GM21825 (cell line): ENCODE measurements at regions not wholly inside any gene's neighbourhood (a gene's known extent, or its start where the extent isn't known, plus 50 kb on each side); places are given as distances from the start of the nearest gene placed in this dataset.

ENCODE experiments used
- ATAC-seq: cut with Tn5 transposase; IDR thresholded peaks from one replicate; pipeline ENCODE4 v1.9.1; 2021; ENCODE audit warnings: mild to moderate bottlenecking, moderate library complexity; ENCODE audit not compliant: unreplicated experiment

GRCh38 chr21:35672313-35672712, 388.0 kb downstream of the SETD4 start:
- no peak for ATAC-seq

DNA sequence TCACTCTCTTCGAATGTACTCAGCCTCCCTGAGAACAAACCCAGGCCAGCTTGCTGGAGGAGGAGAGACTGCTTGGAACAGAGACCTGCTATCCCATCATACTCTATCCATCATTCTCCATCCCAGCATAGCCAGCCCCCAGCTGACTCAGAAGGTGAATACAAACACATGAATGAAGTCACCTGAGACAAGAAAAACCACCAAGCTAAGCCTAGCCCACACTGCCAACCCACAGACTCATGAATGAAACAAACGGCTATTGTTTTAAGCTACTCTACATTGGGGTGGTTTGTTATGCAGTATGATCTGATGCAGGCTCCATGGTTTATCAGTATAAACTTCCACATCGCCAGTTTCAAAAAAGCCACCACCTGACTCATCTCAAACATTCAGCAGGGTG, 395.6 kb downstream of the SETD4 start:
- no peak for ATAC-seq

- ATAC-seq: no peak
Observed at GRCh38 chr21:35663856-35664606, 396.3 kb downstream of the SETD4 start.

- ATAC-seq: no peak
Observed at GRCh38 chr21:35658242-35658641, 402.1 kb downstream of the SETD4 start.

DNA sequence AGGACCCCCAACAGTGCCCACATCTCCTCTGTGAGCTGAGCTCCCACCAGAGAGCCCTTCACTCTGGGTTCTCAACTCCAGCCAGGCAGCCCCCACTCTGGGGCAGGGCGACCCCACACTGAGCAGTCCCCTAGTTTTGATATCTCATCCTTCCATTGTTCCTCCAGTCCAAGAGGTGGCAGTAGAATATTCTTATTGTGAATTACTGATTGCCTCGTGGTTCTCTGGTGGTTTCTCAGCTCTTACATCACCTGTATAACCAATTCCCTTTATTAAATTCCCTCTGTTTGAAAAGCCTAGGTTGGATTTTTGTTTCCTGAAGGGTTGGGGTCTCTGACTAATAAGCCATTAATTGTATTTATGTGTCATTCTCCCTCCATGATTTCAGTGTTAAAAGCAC, 407.5 kb downstream of the SETD4 start:
- ATAC-seq: no peak

- ATAC-seq: no peak
Observed at GRCh38 chr21:35652196-35652595, 408.1 kb downstream of the SETD4 start.

GRCh38 chr21:35651196-35651595, 409.1 kb downstream of the SETD4 start:
- no peak for ATAC-seq

DNA sequence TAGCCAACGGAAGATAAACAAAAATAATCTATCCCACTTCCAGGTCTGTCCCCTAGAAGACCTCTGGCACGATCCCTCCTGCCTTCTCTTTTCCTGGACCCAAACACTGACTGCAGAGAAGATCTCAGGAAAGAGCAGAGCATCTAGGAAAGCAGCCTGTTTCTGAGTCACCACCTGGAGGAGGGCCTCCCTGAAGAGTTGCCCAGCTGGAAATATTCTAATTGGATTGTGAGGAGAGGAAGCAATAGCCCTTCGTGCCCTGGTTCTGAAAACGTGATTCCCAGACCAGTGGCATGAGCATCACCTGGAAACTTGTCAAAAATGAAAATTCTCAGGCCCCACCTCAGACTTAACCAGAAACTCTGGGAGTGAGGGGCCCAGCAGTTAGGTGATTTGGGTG, 411.1 kb downstream of the SETD4 start:
- no peak for ATAC-seq

- no peak for ATAC-seq
Observed at GRCh38 chr21:35648512-35648911, 411.8 kb downstream of the SETD4 start.

DNA sequence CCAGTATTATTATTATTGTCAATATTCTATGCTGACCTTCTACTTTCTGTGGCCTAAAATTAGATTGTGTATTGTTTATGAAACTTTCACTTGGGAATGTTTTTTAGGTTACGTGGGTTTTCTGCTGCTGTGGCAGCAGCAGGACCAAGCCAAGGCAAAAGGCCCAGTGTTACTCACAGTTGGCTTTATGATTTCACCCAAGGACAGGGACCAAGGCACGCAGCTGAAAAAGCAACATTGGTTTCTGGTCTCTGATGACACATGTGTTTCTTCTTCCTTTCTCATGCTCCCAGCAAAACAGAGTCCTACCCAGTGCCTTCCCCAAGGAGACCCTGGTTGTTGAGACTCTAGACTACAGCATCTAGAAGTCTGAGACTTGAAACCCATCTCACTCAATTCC, 413.7 kb downstream of the SETD4 start:
- no peak for ATAC-seq

- ATAC-seq: no peak
Observed at GRCh38 chr21:35645991-35646390, 414.3 kb downstream of the SETD4 start.

- ATAC-seq: no peak
Observed at GRCh38 chr21:35644523-35644922, 415.8 kb downstream of the SETD4 start.

GRCh38 chr21:35643176-35643575, 417.1 kb downstream of the SETD4 start:
- ATAC-seq: no peak

GRCh38 chr21:35641271-35642016, 418.9 kb downstream of the SETD4 start:
- no peak for ATAC-seq

DNA sequence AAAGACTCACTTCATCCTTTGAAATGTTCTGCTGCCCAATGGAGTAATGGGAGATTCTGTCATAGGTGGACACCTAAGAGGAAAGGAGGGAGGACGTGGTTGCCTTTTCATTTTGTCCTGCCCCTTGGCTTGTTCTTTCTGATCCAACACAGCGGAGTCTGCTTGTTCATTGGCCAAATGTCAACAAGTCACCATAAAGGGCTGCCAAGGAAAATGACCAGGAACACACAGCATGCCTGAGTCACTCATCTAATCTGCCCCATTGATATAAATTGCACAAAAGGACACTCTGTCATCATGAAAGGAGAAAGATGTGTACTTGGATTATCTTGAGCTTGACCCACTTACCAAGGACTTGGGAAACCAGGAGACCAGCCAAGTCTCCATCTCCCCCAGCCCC, 422.9 kb downstream of the SETD4 start:
- ATAC-seq: no peak

DNA sequence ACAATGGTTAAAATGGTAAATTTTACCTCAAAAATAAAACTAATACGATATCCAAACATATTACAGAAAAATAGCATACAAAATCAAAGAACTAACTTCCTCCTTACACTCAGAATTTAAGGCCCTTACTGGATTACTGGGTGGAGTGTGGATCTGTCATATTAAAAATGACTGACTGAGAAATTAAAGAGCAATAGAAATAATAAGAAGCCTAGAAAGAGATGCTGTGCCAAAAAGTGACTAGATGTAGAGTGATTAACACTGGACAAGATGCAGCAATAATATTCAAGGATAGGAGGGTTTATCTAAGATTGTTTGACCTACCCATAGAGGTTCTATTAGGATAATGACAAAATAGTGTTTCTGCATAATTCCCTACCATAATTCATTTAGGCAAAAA, 424.3 kb downstream of the SETD4 start:
- no peak for ATAC-seq

DNA sequence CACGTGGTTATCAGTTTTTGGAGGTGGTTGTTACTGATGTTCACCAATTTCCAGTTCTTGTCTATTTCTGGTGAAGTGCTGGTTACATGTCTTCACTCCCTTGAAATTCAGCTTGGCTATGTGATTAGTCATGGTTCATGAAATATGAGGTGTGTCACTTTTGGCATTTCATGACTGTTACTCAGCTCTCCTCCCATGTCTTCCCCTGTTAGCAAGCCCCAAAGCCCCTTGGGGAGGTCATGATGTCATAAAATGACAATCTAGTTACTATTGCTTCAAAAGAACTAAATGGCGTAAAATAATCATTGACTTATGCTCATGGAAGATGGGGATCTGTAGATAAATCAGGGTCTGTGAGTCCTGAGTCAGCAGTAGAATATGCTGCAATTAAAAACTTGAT, 425.1 kb downstream of the SETD4 start:
- no peak for ATAC-seq

- ATAC-seq: no peak
Observed at GRCh38 chr21:35633501-35633900, 426.8 kb downstream of the SETD4 start.

- ATAC-seq: no peak
Observed at GRCh38 chr21:35632711-35633110, 427.6 kb downstream of the SETD4 start.

DNA sequence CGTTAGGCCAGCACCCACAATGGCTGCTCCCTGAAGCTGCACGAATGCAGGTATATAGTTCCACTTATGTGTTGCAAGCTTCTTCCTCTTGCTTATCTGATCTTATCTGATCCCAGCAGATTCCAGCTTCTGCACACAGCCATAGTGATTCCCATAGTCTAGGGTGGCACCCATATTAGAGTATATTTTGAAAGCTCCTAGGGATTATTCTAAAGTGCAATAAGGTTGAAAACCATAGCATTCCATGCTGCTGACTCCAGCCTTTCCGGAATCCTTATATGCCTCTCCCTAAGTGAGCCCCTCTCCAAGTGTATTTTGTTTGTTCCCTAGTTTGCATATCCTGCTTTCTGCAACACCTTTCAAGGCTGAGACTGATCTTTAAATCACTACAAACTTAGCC, 432.0 kb downstream of the SETD4 start:
- ATAC-seq: no peak

- ATAC-seq: no peak
Observed at GRCh38 chr21:35627462-35627861, 432.9 kb downstream of the SETD4 start.

DNA sequence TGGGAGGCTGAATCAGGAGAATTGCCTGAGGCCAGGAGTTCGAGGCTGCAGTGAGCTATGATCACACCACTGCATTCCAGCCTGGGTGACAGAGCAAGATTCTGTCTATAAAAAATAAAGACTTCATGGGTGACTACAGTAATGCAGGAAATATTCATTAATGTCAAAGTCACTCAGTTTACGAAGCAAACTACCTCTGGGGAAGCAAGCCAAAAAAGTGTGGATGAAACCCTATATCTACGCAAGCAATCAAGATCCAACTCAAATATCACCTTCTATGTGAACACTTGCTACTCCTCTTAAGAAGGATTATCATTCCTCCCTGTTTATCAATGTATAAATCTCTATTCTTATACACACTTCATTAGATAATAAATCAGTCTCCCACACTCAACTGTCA, 434.8 kb downstream of the SETD4 start:
- no peak for ATAC-seq

DNA sequence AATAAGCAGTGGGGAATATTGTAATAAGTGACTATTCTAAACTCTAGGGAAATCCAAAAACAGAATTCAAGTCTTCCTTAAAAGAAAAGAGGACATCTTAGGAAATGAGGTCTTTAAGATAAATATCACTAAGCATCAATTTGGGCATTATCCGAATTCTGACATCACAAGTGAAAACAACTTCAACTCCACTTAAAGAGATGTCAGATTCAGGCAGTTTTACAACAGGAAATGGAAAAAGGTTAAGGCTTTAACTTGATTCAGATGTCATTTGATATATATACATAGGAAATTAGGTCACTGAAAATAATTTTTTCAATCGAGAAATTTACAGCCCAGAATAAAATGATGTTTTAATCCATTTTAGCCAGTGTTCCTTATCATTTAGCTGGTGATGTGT, 435.4 kb downstream of the SETD4 start:
- ATAC-seq: no peak
